Stomach (tissue), 8 donors: ENCODE measurements at regions not wholly inside any gene's neighbourhood (a gene's known extent, or its start where the extent isn't known, plus 50 kb on each side); places are given as distances from the start of the nearest gene placed in this dataset.

ENCODE experiments used
- DNase-seq, 2 donors: peaks; one replicate each; pipeline versions ENCODE4 v3.0.0 to v3.0.0-alpha.2; 2013 to 2019
- H3K27ac ChIP-seq, 5 donors: fragments of 200-600 bp in 4 of 5; sonication (generic) in 4 of 5; one replicate each; pipeline ENCODE4 v1.5.1; 2013 to 2019; ENCODE audit warnings: mild to moderate bottlenecking in 1 of 5, moderate library complexity in 1 of 5
- H3K27me3 ChIP-seq, 3 donors: fragments of 200-600 bp; sonication (generic); one replicate each; pipeline ENCODE4 v1.5.1; 2017 to 2019; ENCODE audit warnings: mixed run types in 1 of 3
- H3K36me3 ChIP-seq, 4 donors: fragments of 200-600 bp; sonication (generic); 1 replicate in 3 of 4; 2 replicates in 1 of 4; pipeline ENCODE4 v1.5.1; 2016 to 2019
- H3K4me1 ChIP-seq, 4 donors: fragments of 200-600 bp; sonication (generic); one replicate each; pipeline ENCODE4 v1.5.1; 2016 to 2019
- H3K4me3 ChIP-seq, 4 donors: fragments of 200-600 bp; sonication (generic) in 3 of 4; one replicate each; pipeline ENCODE4 v1.5.1; 2016 to 2019; ENCODE audit warnings: mild to moderate bottlenecking in 1 of 4
- H3K9me3 ChIP-seq, 4 donors: fragments of 200-600 bp; sonication (generic); one replicate each; pipeline ENCODE4 v1.5.1; 2016 to 2019
- CTCF ChIP-seq, 7 experiments: fragments of 450-650 bp in 4 of 7; fragments of 200-600 bp in 3 of 7; sonication (generic) in 3 of 7; IDR thresholded peaks; one replicate each; pipeline ENCODE4 v1.5.1; 2016 to 2019; ENCODE audit warnings: antibody characterized with exemption in 7 of 7, control low read depth in 2 of 7, mild to moderate bottlenecking in 1 of 7
- EP300 ChIP-seq: sonication (generic); formaldehyde crosslinking; IDR thresholded peaks from one replicate; pipeline ENCODE4 v1.6.1; 2017; ENCODE audit warnings: antibody characterized with exemption
- POLR2A ChIP-seq, 4 donors: fragments of 450-650 bp; IDR thresholded peaks; one replicate each; pipeline ENCODE4 v1.6.1; 2016; ENCODE audit warnings: antibody characterized with exemption in 4 of 4, control low read depth in 2 of 4, mild to moderate bottlenecking in 1 of 4, moderate library complexity in 1 of 4
- POLR2AphosphoS5 ChIP-seq, 3 donors: sonication (generic); formaldehyde crosslinking; IDR thresholded peaks; one replicate each; pipeline ENCODE4 v1.6.1; 2016; ENCODE audit warnings: antibody characterized with exemption in 3 of 3
- WGBS, 5 donors: extraction: QIAGEN DNeasy Blood & Tissue Kit in 3 of 5; methylation state at CpG; one replicate each; pipeline versions ENCODE4 v1.1.5 to v1.1.7; 2013 to 2018; 5-methylcytosine and 5-hydroxymethylcytosine counted together
- intact Hi-C: fragments of 100-400 bp; cut with DNase I; formaldehyde crosslinking; loops from one replicate; pipeline ENCODE4 v1.15.1; 2023; ENCODE audit warnings: low total_unique reads
- donor health status: healthy with polysubstance abuse.
- donor health status: Bipolar disorder and iron deficiency.
- donor health status: healthy.

DNA sequence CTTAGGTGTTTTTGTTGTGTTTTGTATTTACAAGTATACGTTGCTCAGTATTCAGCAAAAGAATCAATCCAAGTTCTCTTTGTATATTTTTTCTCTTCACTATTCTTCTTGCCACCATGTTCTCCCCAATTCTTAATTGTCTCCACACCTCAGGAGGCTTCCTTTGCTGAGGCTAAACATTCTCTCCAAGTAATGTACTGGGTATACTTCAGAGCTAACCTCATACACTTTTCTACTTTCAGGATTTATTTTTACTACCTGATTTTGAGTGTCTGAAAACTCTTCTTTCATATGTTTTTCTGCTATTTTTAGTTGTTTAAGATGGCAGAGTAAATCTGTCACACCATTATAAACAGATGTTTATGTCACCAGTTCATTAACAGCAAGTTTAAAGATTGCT lies 354.8 kb upstream of the KCND2 start:
- H3K36me3 ChIP-seq = no peaks in the 10 kb centered on the region
- TF ChIP-seq POLR2AphosphoS5 (IDR thresholded peaks at IDR 0.05) (no peak), CTCF (IDR thresholded peaks at IDR 0.05) (no peak)
- DNase-seq = no peak

DNA sequence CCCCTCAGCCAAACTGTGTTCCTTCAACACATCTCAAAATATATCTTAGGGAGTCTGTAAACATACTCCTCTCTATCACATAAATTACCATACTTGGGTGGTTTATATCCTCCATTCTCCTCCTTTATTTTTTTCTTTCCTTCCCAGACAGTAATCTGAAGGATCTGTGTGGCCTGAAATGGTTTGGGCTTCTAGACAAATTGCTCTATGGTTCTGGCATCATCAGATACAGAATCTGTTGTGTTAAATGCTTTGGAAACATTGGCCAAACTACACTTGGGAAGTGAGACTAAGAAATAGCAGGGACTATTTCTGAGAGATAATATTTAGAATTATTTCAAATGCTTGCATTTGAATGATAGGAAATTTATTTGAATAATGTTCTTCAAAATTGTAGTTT lies 353.0 kb upstream of the KCND2 start:
- Histone ChIP-seq H3K4me3 (no peak overlapping the region), H3K4me1 (no peaks in the 10 kb centered on the region), H3K9me3 (peaks cover 0 to 4% (median 1%) of the 10 kb centered on the region in 4 donors), H3K27me3 (no peaks in the 10 kb centered on the region), H3K36me3 (no peaks in the 10 kb centered on the region), H3K27ac (no peak overlapping the region)
- TF ChIP-seq CTCF (IDR thresholded peaks at IDR 0.05) (no peak), POLR2A (IDR thresholded peaks at IDR 0.05) (no peak), POLR2AphosphoS5 (IDR thresholded peaks at IDR 0.05) (no peak), EP300 (no peak)
- intact Hi-C loops = no loop called here
- DNase-seq = no peak

More for the DNA sequence above, 354.8 kb upstream of the KCND2 start:
- Histone ChIP-seq H3K27ac (no peak overlapping the region), H3K4me1 (no peaks in the 10 kb centered on the region), H3K27me3 (no peaks in the 10 kb centered on the region), H3K9me3 (peaks cover 0 to 12% (median 7%) of the 10 kb centered on the region in 4 donors), H3K4me3 (no peak overlapping the region)
- intact Hi-C loops = no loop called here
- WGBS, 5 donors = 52 to 79% (median 71%) methylated on average over 1 of the region's 1 CpG

DNA sequence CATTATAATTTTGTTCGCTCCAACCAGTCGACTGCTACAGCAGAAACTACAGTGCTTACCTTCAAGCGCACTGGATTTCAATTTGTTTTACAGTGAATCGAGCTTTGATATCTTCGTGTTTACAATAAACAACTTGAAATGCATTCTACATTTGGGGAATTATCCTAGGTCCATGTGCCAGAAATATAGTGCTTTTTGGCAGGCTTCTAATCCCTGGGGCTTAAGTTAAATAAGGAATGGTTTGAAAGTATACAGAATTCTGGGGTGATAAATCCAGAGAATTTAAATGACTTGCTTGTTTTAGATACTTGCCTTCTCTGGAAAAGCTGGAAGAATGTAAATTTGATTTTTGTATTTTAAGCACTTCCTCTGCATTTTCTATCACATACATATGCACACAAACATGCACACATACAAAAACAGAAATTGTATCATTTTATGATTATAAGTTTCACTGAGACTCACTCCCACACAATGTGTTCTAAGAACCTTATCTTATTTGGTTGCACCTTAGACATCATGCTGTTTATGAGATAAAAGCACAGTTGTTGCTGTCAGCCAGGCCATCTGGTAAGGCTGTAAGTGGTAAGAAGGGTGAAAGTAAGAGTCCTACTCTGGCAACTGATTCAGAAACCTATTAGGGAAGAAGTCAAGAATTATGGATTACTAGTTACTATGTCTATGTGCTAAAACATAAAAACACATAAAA lies 347.2 kb upstream of the KCND2 start:
- no peaks in the 10 kb centered on the region for H3K36me3 ChIP-seq
- peaks cover 0 to 6% (median 0%) of the 10 kb centered on the region in 4 donors for H3K9me3 ChIP-seq
- H3K4me3 ChIP-seq = no peak overlapping the region
- H3K4me1 ChIP-seq = no peaks in the 10 kb centered on the region
- WGBS, 5 donors = 60 to 82% (median 73%) methylated on average over 5 of the region's 5 CpGs
- H3K27ac ChIP-seq = no peak overlapping the region
- no peak for DNase-seq
- intact Hi-C loops = no loop called here
- TF ChIP-seq POLR2A (IDR thresholded peaks at IDR 0.05) (no peak), EP300 (no peak), POLR2AphosphoS5 (IDR thresholded peaks at IDR 0.05) (no peak), CTCF (IDR thresholded peaks at IDR 0.05) (no peak)
- H3K27me3 ChIP-seq = no peaks in the 10 kb centered on the region

DNA sequence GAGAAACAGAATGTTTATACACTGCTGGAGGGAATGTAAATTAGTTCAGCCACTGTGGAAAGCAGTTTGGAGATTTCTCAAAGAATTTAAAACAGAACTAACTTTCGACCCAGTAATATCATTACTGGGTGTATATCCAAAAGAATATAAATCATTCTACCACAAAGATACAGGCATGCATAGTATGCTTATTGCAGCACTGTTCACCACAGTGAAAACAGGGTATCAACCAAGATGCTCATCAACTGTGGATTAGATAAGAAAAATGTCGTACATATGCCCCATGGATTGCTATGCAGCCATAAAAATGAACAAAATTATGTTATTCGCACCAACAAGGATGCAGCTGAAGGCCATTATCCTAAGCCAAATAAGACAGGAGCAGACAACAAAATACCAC lies 343.1 kb upstream of the KCND2 start:
- 71 to 82% (median 75%) methylated on average over 3 of the region's 3 CpGs for WGBS, 5 donors
- Histone ChIP-seq H3K27me3 (no peaks in the 10 kb centered on the region), H3K4me1 (no peaks in the 10 kb centered on the region), H3K36me3 (no peaks in the 10 kb centered on the region), H3K9me3 (peaks cover 0 to 6% (median 0%) of the 10 kb centered on the region in 4 donors), H3K27ac (no peak overlapping the region), H3K4me3 (no peak overlapping the region)
- no peak for DNase-seq
- intact Hi-C loops = no loop called here
- no peak for TF ChIP-seq POLR2AphosphoS5 (IDR thresholded peaks at IDR 0.05)
- no peak for TF ChIP-seq EP300
- no peak for TF ChIP-seq CTCF (IDR thresholded peaks at IDR 0.05)
- TF ChIP-seq POLR2A (IDR thresholded peaks at IDR 0.05) = no peak
